Uterus (tissue), 2 donors: ENCODE measurements at regions not wholly inside any gene's neighbourhood (a gene's known extent, or its start where the extent isn't known, plus 50 kb on each side); places are given as distances from the start of the nearest gene placed in this dataset.

Experiments
- POLR2A ChIP-seq, 2 donors: fragments of 450-650 bp; IDR thresholded peaks; one replicate each; pipeline ENCODE4 v1.6.1; 2016; ENCODE audit warnings: antibody characterized with exemption in 2 of 2, mild to moderate bottlenecking in 1 of 2, moderate library complexity in 1 of 2
- TF ChIP-seq, protein P1 (sequence below), 4 experiments: fragments of 200-600 bp in 2 of 4; fragments of 450-650 bp in 2 of 4; sonication (generic) in 2 of 4; IDR thresholded peaks; one replicate each; pipeline ENCODE4 v1.5.1; 2016 to 2019; ENCODE audit warnings: antibody characterized with exemption in 4 of 4, mild to moderate bottlenecking in 2 of 4, moderate library complexity in 1 of 4

DNA sequence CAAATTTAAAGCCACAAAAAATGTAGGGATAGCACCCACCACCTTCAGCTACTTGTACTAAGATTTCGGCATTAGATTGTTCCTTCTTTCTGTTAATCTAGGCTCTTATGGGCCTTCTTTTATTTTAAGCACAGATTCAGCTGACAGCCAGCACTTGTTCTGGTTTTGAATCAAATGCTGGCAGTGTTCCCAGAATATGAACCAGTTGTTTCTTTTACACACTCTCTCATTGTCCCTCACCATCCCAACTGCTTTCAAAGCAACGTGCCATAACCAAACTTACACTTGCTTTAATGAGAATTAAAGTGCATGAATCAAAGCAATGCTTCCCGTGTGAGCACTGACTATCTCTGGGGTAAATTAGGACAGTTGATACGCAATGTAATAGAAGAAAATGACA lies 744.5 kb upstream of the FAM241A start:
- TF ChIP-seq, protein P1, sequence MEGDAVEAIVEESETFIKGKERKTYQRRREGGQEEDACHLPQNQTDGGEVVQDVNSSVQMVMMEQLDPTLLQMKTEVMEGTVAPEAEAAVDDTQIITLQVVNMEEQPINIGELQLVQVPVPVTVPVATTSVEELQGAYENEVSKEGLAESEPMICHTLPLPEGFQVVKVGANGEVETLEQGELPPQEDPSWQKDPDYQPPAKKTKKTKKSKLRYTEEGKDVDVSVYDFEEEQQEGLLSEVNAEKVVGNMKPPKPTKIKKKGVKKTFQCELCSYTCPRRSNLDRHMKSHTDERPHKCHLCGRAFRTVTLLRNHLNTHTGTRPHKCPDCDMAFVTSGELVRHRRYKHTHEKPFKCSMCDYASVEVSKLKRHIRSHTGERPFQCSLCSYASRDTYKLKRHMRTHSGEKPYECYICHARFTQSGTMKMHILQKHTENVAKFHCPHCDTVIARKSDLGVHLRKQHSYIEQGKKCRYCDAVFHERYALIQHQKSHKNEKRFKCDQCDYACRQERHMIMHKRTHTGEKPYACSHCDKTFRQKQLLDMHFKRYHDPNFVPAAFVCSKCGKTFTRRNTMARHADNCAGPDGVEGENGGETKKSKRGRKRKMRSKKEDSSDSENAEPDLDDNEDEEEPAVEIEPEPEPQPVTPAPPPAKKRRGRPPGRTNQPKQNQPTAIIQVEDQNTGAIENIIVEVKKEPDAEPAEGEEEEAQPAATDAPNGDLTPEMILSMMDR (IDR thresholded peaks at IDR 0.05): no peak
- no peak for TF ChIP-seq POLR2A (IDR thresholded peaks at IDR 0.05)
